Adrenal gland (tissue), 9 donors: ENCODE measurements at regions not wholly inside any gene's neighbourhood (a gene's known extent, or its start where the extent isn't known, plus 50 kb on each side); places are given as distances from the start of the nearest gene placed in this dataset.

Experiments
- DNase-seq, 7 donors: peaks; one replicate each; pipeline ENCODE4 v3.0.0-alpha.2; 2019 to 2020
- H3K27ac ChIP-seq, 5 donors: fragments of 200-600 bp; sonication (generic) in 4 of 5; 1 replicate in 3 of 5; 2 replicates in 2 of 5; pipeline versions ENCODE4 v1.5.1 to v1.8.0; 2016 to 2020; ENCODE audit warnings: mild to moderate bottlenecking in 1 of 5
- H3K27me3 ChIP-seq: fragments of 200-600 bp; 2 replicates; pipeline ENCODE4 v1.8.0; 2021
- H3K36me3 ChIP-seq, 2 donors: fragments of 200-600 bp; replicated peaks in 1 of 2; 1 replicate in 1 of 2; 2 replicates in 1 of 2; pipeline versions ENCODE4 v1.5.1 to v1.8.0; 2018 to 2022
- H3K4me1 ChIP-seq, 2 donors: fragments of 200-600 bp; replicated peaks in 1 of 2; 1 replicate in 1 of 2; 2 replicates in 1 of 2; pipeline versions ENCODE4 v1.5.1 to v1.8.0; 2018 to 2021
- H3K4me3 ChIP-seq, 4 donors: fragments of 200-600 bp; sonication (generic) in 3 of 4; one replicate each; pipeline ENCODE4 v1.5.1; 2016 to 2018
- H3K9me3 ChIP-seq, 3 donors: fragments of 200-600 bp; sonication (generic) in 1 of 3; replicated peaks in 1 of 3; 1 replicate in 2 of 3; 2 replicates in 1 of 3; pipeline versions ENCODE4 v1.5.1 to v1.8.0; 2016 to 2021
- CTCF ChIP-seq, 6 experiments: fragments of 450-650 bp in 4 of 6; fragments of 200-600 bp in 2 of 6; sonication (generic) in 1 of 6; IDR thresholded peaks; 1 replicate in 5 of 6; 2 replicates in 1 of 6; pipeline versions ENCODE4 v1.5.1 to v1.8.0; 2016 to 2021; ENCODE audit warnings: antibody characterized with exemption in 6 of 6, mild to moderate bottlenecking in 2 of 6, moderate library complexity in 1 of 6
- POLR2A ChIP-seq, 2 donors: fragments of 450-650 bp; IDR thresholded peaks; one replicate each; pipeline ENCODE4 v1.6.1; 2017; ENCODE audit warnings: antibody characterized with exemption in 2 of 2, mild to moderate bottlenecking in 2 of 2, moderate library complexity in 1 of 2
- WGBS, 4 donors: extraction: QIAGEN DNeasy Blood & Tissue Kit in 2 of 4; methylation state at CpG; one replicate each; pipeline versions ENCODE4 v1.1.5 to v1.1.7; 2013 to 2017; 5-methylcytosine and 5-hydroxymethylcytosine counted together
- intact Hi-C, 2 donors: fragments of 100-400 bp; cut with DNase I; formaldehyde crosslinking; loops; one replicate each; pipeline versions ENCODE4 v1.14.1 to v1.15.0; 2022 to 2023
- donor health status: healthy with polysubstance abuse.
- donor health status: Bipolar disorder and iron deficiency.
- donor health status: DM: yes; HTN: yes; CAD: no.
- donor health status: DM: no; HTN: no; CAD: no.
- donor health status: DM: no; HTN: no; CAD: no.

DNA sequence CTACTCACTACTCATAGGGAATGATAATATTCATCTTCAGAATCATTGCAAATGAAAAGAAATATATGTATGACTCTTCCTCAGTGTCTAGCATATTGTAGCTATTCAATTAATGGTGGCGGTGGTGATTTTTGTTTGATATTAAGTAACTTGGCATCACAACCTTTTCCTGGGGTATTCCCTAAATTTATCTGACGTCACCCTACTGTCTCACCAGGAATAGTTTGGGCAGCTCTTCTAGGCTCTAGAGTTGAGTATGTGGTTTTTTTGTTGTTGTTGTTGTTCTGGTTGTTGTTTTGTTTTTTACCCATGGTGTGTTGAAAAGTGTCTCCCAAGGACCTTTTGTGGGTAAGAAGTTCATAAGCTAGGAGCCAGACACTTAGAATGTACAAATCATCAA lies 1320.3 kb upstream of the LRRTM1 start:
- intact Hi-C loops: no loop called here
- H3K27me3 ChIP-seq: no peaks in the 10 kb centered on the region
- DNase-seq: no peak
- no peaks in the 10 kb centered on the region for H3K36me3 ChIP-seq
- H3K4me1 ChIP-seq: no peaks in the 10 kb centered on the region
- no peak overlapping the region for H3K4me3 ChIP-seq
- H3K27ac ChIP-seq: no peak overlapping the region
- 74 to 82% (median 81%) methylated on average over 2 of the region's 2 CpGs for WGBS, 4 donors
- no peaks in the 10 kb centered on the region for H3K9me3 ChIP-seq
- TF ChIP-seq POLR2A (IDR thresholded peaks at IDR 0.05) (no peak), CTCF (IDR thresholded peaks at IDR 0.05) (no peak)

DNA sequence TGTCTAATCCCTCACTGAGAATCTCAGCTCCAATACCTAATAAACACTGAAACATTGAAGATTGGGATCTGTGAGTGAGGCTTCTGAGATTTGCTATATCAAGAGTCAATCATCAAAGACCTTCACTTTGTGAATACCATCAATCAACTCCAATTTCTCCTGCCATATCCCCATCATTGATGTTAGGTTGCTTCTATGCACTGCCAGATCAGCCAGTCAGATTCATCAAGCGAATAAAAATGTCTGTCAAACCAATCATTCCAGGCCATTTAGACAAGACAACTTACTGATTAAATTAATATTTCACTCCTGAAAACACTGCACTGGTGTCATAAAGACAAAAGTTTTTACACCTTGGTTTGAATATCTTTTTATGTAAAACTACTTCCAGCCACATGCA lies 1295.5 kb upstream of the LRRTM1 start:
- 67 to 83% (median 83%) methylated on average over 1 of the region's 1 CpG for WGBS, 4 donors
- no peaks in the 10 kb centered on the region for H3K27me3 ChIP-seq
- H3K4me3 ChIP-seq: no peak overlapping the region
- H3K4me1 ChIP-seq: no peaks in the 10 kb centered on the region
- DNase-seq: no peak
- intact Hi-C loops: no loop called here
- TF ChIP-seq CTCF (IDR thresholded peaks at IDR 0.05): no peak
- TF ChIP-seq POLR2A (IDR thresholded peaks at IDR 0.05): no peak
- no peak overlapping the region for H3K27ac ChIP-seq
- no peaks in the 10 kb centered on the region for H3K36me3 ChIP-seq
- no peaks in the 10 kb centered on the region for H3K9me3 ChIP-seq

GRCh38 chr2:81598453-81598852 lies 1293.9 kb upstream of the LRRTM1 start:
- no peak for DNase-seq
- TF ChIP-seq POLR2A (IDR thresholded peaks at IDR 0.05): no peak
- no peak for TF ChIP-seq CTCF (IDR thresholded peaks at IDR 0.05)
- WGBS, 4 donors: 52 to 67% (median 58%) methylated on average over 5 of the region's 5 CpGs
- H3K27me3 ChIP-seq: no peaks in the 10 kb centered on the region
- intact Hi-C loops: no loop called here
- no peak overlapping the region for H3K4me3 ChIP-seq
- H3K27ac ChIP-seq: no peak overlapping the region
- H3K9me3 ChIP-seq: no peaks in the 10 kb centered on the region
- no peaks in the 10 kb centered on the region for H3K36me3 ChIP-seq
- H3K4me1 ChIP-seq: no peaks in the 10 kb centered on the region

DNA sequence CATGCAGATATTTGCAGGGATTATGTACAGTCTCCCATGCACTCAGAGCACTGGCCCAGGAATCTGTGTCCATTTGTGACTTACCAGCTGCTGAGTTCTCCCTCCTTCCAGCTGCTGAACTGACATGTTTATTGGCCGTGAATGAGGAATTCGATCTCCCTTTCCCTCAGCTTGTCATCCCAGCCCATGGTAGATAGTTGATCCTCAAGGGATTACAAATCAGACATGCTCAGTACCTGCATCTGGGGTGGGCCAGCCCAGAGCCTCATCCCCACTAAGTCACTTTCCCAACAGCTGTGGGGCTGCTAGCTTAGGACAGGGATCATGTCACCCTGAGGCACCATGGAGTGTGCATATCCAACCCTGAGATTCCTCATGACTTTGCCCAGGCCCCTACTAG lies 1284.9 kb upstream of the LRRTM1 start:
- no peaks in the 10 kb centered on the region for H3K9me3 ChIP-seq
- intact Hi-C loops: no loop called here
- DNase-seq: no peak
- no peaks in the 10 kb centered on the region for H3K27me3 ChIP-seq
- no peak for TF ChIP-seq POLR2A (IDR thresholded peaks at IDR 0.05)
- TF ChIP-seq CTCF (IDR thresholded peaks at IDR 0.05): no peak
- no peak overlapping the region for H3K27ac ChIP-seq
- no peaks in the 10 kb centered on the region for H3K36me3 ChIP-seq
- no peaks in the 10 kb centered on the region for H3K4me1 ChIP-seq
- WGBS, 4 donors: 68 to 80% (median 78%) methylated on average over 2 of the region's 2 CpGs; no CpG with 5 or more reads in 1 of the 4 donors
- H3K4me3 ChIP-seq: no peak overlapping the region
